ENCODE measurements at regions not wholly inside any gene's neighbourhood (a gene's known extent, or its start where the extent isn't known, plus 50 kb on each side); places are given as distances from the start of the nearest gene placed in this dataset.
"Not testable (repeated sequence)": the region's sequence is repeated elsewhere in the genome, so short reads cannot be mapped to it uniquely, and the experiment has no call there.

DNA sequence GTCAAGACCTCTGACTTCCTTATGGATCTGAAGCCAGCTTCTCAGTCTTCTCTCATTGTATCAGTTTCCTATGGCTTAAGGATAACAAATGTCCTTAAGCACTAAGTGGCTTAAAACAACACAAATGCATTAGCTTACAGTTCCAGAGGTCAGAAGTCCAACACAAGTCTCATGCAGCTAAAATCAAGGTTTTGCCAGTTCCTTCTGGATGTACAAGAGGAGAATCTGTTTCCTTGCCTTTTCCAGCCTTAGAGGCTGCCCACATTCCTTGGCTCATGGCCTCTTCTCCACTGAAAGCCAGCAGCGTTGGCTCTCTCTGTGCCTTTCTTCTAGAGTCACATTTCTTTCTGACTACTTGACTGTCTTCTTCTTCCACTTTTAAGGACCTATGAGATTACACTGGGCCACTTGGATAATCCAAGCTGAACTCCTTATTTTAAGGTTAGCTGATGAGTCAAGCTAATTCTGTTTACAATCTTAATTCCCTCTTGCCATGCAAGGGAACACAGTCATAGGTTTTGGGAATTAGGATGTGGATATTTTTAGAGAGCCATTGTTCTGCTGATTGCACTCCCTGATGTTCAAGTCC lies 179.0 kb downstream of the BCAS1 start:
- peak; percentile 78 for DNase-seq (ENCODE audit: low read depth)

DNA sequence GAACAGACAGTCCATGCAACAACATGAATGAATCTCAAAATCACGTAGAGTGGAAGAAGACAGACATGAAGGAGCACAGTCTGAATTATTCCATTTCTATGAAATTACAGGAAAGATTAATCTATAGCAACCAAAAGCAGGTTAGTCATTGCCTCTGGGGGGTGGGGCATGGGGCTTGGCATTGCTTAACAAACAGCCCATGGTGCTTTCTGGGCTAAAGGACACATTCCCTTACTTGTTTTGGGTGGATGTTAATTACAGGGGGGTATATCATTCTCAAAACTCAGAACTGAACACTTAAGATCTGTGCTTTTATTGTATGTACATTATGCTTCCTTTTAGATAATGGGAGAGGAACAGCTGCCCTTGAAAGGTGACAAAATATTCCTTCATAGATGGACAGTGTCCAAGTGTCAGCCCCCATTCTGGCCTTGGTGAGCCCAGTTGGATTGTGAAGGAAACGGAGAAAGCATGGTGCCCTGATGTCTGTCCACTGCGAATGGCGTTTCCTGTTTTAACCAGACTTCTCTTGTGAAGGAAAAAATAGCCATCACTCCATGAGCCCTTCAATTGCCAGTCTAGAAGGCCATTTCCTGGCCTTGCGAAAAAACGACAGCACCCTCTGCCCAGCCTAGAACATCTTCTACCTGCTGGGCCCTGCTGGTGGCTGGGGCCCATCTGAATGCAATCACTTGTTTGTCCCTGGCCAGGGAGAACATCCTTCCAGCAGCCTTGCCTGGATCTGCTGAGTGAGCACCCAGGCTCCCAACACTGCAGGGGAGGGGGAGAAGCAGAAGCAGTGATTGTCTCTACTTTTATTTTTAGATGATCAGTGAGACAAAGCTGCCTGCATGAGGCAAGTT lies 179.7 kb downstream of the BCAS1 start:
- no peak for DNase-seq (ENCODE audit: low read depth)

DNA sequence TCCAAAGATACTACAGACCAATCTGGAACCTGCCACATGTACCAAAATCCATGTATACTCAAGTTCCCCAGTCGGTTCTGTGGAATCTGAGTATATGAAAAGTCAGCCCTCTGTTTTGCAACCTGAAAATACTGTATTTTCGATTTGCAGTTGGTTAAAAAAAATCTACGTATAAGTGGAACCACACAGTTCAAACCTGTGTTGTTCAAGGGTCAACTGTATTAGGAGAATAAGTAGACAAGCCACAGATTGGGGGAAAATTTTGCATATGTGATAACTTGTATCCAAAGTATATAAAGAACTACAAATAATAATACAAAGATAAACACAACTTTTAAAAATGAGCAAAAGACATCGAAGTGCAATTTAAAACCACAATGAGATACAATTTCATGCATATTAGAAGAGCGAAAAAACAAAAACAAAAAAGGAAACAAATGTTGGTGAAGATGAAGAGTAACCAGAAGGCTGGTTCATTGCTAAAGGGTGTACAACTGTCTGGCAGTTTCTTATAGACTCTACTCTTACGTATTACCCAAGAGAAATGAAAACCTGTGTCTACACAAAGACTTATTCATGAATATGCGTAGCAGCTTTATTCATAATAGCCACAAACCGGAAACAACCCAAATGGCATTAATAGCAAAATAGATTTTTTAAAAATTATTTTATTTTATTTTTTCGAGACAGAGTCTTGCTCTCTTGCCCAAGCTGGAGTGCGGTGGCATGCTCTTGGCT lies 180.8 kb downstream of the BCAS1 start:
- DNase-seq (ENCODE audit: low read depth) = no peak

DNA sequence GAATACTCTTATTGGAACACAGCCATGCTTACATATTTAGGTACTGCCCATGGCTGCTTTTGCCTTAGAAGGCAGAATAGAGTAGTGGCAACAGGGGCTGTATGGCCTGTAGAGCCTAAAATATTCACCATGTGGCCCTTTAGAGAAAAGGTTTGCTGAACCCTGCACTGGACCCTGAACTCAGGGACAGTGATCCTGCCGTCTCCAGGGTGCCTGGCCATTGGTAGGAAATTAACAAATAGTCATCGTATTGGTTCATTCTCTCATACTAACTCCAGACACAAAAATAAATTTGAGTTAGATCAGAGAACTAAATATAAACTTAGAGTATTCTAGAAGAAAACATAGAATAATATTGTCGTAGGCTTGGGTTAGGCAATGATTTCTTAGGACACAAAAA lies 181.4 kb downstream of the BCAS1 start:
- DNase-seq (ENCODE audit: low read depth) = no peak

DNA sequence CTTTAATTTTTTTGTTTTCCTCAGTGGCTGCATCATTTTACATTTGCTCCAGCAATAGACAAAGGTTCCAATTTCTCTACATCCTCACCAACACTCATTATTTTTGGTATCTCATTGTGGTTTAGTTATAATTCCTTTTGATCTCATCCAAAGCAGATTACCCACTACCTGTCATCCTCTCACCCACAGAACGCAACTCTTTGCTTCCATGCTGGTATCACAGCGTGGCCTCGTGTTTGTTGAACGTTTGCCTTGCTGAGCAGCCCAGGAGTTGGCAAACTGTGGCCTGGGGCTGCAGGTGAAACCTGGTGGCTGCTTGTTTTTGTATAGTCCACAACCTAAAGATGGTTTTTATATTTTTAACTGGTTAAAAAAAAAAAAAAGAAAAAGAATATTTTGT lies 181.9 kb downstream of the BCAS1 start:
- DNase-seq (ENCODE audit: low read depth) = no peak

DNA sequence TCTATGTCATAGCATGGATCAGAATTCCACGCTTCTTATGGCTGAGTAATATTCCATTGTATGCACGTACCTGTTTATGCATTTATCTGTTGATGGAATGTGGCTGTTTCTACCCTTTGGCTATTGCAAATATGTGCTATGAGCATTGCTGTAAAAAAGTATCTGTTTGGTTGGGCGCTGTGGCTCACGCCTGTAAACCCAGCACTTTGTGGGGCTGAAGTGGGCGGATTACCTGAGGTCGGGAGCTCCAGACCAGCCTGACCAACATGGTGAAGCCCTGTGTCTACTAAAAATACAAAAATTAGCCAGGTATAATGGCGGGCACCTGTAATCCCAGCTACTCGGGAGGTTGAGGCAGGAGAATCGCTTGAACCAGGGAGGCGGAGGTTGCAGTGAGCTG lies 182.4 kb downstream of the BCAS1 start:
- no peak for DNase-seq (ENCODE audit: low read depth)

DNA sequence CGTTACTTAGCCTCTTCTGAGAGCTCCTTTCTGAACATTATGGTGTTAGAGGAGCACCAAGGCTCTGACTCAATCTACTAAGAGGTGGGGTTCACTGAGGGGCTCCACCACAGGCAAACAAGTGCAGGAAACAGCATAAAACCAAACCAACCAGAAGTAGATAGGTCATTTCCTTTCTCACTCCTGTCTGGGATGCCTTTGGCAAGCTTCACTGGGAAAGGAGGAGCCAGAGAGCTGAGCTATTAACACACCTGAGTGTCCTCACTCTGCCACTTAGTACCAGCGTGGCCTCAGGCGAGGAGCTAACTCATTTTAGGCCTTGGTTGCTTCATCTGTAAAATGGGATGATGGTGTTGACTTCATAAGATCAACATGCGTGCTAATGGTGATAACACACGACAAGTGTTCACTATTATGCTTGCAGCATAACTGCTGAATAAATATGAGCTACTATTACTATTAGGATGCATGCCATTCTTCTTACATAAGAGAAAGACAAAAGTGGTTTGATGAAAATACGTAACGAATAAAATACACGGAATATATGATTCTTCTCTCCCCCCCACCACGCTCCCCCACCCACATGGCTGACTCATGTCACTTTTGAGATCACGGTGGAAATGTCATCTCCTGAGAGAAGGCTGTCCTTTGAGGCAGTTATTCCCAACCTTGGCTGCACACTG lies 185.4 kb downstream of the BCAS1 start:
- DNase-seq (ENCODE audit: low read depth) = no peak

DNA sequence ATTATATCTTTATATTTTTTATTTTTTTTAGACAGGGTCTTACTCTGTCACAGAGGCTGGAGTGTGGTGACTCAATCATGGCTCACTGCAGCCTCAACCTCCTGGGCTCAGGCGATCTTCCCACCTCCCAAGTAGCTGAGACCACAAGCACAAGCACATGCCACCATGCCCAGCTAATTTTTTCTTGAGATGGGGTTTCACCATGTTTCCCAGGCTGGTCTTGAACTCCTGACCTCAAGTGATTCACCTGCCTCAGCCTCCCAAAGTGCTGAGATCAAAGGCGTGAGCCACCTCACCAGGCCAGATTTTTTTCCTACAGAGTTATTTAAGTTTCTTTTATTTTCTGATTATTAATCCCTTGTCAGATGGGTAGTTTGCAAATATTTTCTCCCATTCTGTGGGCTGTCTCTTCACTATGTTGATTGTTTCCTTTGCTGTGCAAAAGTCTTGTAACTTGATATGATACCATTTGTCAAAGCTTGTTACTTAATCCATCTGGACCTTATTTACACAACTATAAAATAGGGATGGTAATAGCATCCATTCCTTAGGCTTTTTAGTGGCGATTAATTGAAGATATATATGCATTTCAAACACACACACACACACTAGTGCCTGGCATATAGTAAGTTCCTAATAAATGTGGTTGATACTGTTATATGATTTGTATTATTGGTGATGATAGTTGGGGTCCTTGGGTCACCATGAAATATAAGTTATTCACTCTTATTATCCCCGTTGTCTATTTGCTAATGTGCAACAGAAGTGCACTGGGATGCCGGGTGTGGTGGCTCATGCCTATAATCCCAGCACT lies 187.1 kb downstream of the BCAS1 start:
- DNase-seq (ENCODE audit: low read depth) = peak; percentile 22

DNA sequence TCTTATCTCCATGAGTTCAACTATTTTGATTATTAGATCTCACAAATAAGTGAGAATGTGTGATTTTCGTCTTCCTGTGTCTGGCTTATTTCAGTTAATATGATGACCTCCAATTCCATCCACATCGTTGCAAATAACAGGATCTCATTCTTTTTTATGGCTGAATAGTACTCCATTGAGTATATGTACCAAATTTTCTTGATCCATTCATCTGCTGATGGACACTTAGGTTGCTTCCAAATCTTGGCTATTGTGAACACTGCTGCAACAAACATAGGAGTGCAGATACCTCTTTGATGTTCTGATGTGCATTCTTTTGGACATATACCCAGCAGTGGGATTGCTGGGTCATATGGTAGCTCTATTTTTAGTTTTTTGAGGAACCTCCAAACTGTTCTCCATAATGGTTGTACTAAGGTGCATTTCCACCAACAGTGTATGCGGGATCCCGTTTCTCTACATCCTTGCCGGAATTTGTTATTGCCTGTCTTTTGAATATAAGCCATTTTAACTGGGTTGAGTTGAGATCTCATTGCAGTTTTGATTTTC lies 187.9 kb downstream of the BCAS1 start:
- DNase-seq (ENCODE audit: low read depth) = not testable (repeated sequence)

DNA sequence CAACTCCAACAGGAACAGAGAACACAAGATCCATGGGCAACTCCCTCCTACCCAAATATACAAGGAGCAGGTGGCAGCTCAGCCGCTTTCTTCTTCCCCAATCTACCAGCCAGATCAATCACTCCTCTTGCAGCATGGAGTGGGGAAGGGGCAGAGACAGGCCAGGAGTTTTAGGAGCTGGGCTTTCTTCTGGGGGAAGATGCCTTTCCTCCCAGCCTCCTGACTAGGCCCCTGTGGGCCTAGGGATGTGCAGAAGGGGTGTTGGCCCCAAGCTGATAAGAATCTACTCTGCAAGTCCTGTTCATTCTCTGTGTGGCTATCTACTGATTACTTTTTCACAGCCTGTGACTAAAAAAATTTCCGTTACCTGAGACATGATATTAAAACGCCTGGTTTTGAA lies 189.0 kb downstream of the BCAS1 start:
- DNase-seq (ENCODE audit: low read depth) = no peak

DNA sequence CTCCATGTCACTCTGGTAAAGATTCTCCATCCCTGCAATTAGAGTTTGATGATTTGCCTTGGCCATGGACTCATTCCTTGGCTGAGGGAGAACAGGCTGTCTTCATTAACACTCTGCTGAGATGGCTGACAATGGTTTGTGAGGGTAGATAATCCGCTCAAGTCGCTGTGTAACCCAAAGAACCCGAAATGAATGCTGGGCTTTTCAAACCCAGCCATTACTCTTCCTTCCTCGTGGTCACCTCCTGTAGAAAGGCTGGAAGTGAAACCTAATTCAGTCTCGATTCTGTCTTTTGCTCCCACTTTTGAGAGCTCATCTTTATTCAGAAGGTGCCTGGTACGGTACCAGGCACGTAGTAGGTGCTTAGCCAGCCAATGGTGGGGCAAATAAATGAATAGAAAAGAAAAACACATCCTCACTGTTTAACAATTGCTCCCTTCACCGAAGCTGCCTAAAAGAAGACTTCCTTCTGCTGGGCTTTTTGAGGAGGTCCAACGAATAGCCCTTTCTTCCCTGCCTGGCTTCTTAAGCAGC lies 190.2 kb downstream of the BCAS1 start:
- DNase-seq (ENCODE audit: low read depth) = no peak

DNA sequence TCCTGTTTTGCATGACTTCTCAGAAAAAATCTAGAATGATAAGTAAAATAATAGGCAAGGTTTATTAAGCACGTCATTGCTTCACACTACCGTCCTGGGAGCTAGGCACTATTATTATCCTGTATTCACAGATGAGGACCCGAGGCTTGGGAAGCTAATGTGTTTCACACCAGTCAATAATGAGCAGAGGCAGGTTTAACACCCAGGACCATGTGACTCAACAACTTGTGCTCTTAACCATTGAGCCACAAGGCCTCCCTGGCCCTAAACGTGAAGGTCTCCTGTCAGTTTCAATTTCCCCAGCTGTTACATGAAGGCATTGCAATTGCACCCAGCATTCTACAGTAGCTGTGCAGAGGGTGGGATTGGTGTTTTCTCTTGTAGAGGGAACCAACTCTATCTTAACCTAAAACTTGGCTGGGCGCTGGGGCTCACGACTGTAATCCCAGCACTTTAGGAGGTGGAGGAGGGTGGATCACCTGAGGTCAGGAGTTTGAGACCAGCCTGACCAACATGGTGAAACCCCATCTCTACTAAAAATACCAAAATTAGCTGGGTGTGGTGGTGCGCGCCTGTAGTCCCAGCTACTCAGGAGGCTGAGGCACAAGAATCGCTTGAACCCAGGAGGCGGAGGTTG lies 191.2 kb downstream of the BCAS1 start:
- no peak for DNase-seq (ENCODE audit: low read depth)

DNA sequence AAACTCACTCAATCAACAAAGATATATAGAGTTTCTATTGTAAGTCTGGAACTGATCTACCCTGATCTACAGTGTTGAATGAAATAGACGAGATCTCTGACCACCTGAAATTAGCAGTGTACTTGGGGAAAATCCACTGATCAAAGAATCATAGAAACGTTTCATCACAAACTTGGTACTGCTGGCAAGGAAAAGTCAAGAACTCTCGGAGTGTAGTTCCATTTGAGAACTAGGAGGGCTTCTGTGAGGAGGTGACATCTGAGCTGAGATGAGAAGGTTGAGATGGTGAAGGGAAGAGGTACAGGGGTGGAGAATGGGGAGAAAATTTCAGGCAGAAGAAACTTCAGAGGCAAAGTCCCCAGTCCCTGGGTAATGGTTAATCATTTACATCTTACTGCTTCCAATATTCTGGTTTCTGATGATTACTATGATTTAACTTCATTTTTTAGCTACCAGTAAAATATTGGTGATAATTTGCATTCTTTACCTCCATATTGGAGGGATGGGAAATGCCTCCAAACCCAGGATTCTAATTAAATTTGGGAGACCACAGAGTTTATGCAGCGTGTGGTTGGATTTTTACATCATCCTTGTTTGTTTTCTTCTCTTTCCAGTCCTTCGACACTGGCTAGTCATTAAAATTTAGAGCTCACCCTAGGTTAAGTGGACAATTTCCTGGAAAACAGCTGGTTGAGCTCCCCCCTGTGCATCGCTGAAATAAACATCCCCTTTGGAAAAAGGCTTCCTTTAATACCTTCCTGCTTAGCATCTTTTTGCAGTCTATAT lies 191.9 kb downstream of the BCAS1 start:
- DNase-seq (ENCODE audit: low read depth) = no peak

DNA sequence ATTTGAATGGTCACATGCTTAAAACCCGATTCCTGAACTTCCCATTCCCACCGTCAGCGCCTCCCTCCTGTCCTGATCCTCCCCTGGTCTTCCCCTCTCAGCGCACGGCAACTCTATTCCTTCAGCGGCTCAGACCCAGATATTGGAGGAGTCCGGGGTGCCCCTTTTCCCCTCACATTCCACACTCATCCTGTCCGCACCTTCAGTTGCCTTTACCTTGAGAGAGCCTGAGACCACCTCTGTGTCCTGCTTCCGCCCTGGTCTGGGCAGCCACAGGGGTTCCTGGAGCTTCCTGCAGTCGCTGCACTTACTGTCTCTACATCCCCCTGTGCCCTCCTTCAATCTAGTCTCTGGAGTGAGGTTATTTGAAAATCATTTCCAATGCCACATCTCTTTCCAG lies 193.4 kb downstream of the BCAS1 start:
- no peak for DNase-seq (ENCODE audit: low read depth)

DNA sequence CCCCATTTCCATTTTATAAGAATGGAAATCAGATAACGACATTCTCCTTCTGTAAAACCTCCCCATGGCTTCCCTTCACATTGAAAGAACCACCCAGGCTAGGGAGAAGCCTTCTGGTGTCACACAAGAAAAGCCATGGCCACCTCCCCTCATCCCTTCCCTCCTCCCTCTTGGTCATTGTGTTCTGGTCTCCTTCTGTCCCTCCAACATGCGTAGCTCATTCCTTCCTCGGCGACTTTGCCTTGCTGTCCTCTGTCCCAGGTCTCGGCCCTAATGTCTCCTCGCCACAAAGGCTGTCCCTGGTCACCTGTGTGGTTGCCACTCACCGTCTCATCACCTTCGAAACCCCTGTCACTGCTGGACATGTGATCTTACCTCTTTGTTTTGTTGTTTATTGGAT lies 193.9 kb downstream of the BCAS1 start:
- no peak for DNase-seq (ENCODE audit: low read depth)

DNA sequence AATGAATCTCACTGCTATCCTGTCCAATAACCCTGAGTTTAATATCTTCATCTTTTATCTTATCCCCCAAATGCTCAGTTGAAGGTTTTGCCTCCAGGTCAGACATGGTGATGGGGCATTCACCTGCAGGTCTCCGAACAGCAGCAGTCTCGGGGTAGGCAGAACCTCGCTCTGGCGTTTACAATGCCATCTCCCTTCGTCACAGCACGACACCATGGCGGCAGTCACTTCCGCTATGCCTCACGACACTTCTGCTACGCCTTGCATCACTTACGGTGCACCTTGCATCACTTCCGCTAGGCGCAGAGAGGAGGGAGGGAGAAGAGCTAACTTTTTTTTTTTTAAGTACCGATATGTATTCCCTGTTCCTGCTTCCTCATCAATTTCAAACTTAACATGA lies 194.9 kb downstream of the BCAS1 start:
- no peak for DNase-seq (ENCODE audit: low read depth)

DNA sequence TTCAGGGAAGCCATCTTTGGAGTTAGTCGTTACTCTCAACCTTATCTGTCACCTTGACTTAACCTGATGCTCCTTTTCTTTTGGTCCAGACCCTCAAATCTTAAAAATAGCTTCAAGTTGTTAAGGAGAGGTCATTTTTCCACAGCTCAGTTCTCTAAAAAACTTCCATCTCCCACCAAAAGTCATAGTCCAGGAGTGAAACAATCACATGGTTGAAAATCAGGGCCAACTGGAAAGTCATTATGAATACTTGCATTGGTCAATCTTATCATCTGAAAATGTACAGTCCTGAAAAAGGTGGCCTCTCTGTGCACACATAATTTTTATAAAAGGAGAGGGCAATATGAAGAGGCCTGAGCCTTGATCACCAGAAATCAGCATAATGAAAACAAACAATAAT lies 195.7 kb downstream of the BCAS1 start:
- DNase-seq (ENCODE audit: low read depth) = no peak

DNA sequence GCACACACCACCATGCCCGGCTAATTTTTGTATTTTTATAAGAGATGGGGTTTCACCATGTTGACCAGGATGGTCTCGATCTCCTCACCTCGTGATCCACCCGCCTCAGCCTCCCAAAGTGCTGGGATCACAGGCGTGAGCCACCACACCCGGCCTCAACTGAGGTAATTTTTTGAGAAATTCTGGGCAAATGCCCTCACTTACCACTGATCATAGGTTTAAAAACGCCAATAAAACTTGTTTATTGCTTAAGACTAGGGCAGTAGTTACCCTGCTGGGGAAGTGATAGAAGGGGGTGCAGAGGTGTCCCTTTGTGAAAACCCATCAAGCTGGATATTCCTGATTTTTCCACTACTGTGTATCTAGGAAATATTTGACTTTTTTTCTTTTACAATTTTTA lies 196.3 kb downstream of the BCAS1 start:
- no peak for DNase-seq (ENCODE audit: low read depth)

DNA sequence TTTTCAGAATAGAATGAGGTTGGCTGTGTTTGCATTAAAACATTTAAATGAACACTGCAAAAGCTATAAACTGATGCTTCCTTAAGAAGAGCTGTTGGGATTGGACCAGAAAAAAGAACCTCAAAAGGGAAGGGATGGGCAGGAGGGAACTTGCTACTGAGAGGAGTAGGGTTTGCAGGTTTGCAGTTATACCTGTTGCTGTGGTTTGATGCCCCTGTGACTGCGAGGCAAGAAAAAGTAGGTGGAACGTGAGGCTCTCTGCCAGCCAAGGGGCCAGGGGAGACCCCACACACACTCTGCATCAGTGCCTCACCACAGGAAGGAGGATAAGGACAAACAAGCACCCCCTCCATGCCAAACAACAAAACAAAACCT lies 197.2 kb downstream of the BCAS1 start:
- no peak for DNase-seq (ENCODE audit: low read depth)

All from fibroblast of gingiva (primary cell).